ENCODE measurements at regions not wholly inside any gene's neighbourhood (a gene's known extent, or its start where the extent isn't known, plus 50 kb on each side); places are given as distances from the start of the nearest gene placed in this dataset.

DNA sequence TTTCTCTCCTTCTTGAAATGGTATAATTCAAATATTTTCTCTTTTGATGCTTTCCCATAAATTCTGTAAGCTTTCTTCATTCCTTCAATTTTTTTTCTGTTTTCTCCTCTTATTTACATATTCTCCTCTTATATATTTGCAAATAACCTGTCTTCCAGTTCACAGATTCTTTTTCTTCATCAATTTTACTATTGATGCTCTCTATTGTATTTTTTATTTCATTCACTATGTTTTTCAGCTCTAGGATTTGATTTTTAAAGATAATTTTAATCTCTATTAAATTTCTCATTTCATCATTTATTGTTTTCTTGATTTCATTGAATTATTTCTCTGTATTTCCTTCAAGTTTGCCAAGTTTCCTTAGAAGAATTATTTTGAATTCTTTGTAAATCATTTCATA, 54.0 kb upstream of the PRPS1L1 start:
- no peak for DNase-seq (ENCODE audit: low spot score)

DNA sequence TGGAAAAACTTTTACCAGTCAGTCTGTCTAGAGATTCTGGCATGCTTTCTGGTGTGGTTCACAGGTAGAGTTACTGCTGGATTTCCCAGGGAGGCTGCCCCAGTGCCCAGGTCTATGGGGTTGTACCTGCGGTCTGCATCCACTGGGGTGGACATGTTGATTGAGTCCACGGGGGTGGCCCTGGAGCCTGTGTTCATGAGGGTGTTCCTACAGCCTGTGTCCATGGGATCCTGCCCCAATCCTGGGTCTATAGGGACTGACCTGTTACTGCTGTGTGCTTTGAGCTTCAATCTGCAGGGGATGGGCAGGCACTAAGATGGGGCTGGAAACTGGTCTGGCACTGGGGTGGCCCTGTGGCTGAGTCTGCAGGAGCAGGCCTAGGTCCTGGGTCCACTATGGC, 54.5 kb upstream of the PRPS1L1 start:
- DNase-seq (ENCODE audit: low spot score): no peak

DNA sequence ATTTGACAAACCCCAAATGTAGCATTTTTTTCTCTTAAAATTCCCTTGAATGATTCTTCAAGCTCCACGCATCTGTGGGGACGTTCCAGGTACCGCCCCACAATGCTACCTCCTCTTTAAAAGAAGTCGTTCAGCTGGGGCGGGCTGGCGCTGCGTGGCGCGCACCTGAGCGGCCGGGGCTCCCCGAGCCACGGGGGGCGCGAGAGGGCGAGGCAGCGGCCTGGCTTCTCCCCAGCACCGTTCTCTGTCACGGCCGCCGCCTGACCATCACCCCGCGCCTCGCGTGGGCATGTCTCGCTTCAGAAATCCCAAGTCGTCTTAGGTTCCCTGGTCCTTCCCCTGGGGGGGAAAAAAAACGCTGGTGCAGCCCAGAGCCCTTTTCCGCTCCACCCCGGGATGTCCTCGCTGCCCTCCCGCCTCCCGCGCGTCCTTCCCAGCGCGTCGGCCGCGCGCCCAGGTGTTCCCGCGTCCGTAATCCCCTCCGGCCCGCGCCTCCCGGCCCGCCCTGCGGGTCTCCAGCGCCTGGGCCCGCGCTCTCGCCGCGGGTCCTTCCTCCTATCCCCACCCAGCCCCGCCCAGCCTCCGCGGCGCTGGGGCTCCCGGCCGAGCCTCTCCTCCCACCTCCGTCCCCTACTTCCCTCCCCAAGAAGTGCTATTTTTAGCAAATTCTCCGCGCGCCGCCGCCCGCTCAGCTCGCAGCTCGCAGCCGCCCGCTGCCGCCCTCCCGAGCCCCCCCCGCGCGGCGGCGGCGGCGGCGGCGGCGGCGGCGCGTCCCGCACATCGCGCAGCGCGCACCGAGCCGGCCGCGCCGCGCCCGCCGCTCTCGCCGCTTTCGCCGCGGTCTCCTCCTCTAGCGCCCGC, 58.7 kb upstream of the PRPS1L1 start:
- peak; percentile 40 for DNase-seq (ENCODE audit: low spot score)

DNA sequence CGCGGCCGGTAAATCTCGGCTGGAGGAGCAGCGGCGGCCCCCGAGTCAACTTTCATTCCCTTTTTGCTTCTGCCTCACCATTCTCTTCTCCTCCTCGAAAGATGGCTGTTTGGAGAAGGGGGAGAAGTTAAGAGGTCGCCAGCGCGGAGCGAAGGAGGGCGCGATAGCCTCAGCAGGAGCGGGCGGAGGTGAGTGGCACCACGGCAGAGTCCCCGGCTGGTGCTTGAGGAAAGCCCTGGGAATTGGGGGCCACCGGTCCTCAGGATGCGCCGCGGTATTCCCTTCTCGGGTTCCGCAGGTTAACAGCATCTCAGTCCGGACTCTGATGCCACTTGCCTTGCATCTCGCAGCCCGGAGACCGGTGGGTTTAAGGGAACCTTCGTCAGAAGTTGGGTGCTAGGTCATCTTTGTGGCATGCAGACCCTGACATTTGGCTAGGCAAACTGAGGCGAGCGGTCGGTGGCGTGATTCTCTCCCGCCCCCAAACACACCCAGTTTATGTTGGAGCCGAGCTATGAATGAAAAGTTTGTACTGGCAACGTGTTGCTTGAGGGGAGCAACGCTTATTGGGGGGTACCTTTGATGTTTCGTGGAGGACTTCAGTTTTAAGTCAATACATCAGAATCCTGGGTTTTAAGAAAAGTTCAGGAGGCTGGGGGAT, 59.5 kb upstream of the PRPS1L1 start:
- DNase-seq (ENCODE audit: low spot score): no peak

DNA sequence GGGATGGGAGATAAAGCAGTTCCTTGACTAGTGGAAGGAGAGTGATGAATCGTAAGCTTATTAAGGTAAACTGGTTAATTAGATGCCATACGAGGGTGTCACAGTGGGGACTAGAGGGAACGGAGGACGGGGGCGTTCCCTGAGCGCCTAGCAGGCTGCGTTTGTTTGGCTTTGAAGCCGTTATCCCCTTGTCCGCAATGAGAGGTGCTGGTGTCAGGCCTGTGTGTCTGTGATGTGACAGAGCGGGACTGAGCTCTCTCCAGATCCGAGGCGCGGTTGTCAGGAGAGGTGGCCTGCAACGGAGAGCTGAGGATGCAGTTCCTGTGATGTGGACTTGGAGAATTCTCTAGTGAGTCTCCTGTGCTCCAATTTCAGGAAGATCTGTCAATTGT, 60.0 kb upstream of the PRPS1L1 start:
- no peak for DNase-seq (ENCODE audit: low spot score)

DNA sequence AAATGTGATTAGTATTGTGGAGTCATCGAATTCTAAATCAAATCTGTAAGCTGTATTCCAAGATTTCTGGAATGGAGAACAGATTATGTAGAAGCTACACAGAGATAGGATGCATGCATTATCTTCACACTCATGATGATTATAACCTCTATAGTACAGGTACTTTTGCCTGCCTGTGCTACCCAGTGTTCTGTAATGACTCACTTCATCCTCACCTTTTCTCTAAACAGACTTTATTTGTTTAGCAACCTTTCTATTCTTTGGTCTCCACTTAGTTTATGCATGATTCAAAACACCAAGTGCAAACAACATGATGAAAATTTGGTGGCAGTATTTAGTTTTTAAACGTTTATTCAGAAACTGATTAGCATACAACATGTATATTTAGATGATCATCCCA, 68.4 kb upstream of the PRPS1L1 start:
- no peak for DNase-seq (ENCODE audit: low spot score)

DNA sequence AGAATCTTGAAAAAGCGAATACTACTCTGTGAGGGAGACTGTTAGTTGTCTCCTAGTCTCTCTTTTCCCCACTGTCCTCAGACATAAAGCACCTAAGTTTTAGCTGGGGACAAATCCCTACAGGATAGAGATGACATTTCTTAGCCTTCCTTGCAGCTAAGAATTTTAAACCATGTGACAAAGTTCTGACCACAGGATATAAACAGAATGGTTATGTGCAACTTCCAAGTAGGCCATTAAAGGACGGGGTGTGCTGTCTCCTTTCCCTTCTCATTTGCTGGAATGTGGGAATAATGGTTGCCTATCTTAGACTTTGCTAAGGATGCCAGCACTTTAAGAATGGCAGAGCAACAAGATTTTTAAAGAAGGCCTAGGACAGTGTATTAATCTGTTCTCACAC, 74.9 kb upstream of the PRPS1L1 start:
- DNase-seq (ENCODE audit: low spot score): no peak

DNA sequence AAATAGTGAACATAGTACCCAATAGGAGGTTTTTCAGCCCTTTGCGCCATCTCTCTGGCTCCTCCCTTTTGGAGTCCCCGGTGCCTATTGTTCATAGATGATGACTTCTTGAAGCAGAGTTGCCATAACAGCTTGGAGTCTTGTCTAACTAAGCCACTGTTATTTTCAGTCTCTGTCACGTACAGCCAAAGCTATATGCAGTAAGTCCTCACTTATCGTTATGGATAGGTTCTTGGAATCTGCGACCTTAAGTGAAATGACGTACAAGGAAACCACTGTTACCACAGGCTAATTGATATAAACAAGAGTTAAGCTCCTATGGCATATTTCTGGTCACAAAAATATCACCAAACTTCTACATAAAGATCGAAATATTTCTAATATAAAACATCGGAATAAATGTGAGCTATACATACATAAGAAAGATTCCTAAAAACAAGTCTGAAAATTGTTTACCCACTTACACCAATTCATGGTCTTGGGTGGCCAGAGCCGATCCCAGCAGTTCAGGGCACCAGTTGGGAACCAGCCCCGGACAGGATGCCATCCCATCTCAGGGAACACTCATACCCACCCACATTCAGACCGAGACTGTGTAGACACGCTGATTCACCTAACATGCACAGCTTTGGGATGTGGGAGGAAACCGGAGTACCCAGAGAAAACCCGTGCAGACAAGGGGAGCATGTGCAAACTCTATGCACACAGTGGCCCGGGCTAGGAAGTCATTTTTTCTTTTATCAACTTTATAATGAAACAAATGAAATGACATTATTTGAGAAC, 76.0 kb upstream of the PRPS1L1 start:
- no peak for DNase-seq (ENCODE audit: low spot score)

DNA sequence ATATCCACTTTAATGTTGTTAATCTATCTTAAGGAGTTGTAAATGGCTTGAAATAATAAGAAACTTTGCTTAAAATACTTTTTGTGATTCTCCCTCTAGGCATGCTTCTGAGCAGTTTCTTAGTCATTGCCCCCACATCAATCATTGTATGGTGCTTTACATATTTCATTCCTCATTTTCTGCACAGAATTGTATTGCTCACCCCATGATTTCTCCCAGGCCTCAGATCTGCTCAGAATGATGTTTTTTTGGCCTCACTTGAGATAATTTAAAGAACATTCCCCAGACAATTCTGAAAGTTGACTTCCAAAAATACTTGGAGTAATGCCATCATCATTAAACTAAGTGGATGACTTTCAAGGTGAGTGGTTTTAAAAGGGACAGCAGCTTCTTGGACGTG, 82.1 kb upstream of the PRPS1L1 start:
- no peak for DNase-seq (ENCODE audit: low spot score)

DNA sequence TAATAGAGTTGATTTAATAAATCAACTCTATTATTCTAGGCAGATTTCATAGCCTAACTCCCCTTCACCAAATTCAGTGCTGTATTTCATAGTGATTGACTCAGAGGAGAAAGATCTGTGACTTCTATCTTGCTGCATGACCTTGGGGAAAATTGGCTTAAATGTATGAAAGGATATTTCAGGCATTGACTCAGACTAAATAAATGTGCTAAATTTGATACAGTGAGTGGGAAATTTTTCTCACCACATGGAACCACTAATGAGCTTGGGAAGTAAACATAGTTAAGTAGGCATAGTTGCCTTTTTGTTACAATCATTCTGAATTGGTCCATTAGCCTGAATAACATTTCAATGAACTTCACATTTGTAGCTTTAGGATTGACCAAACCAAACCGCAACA, 89.0 kb upstream of the PRPS1L1 start:
- DNase-seq (ENCODE audit: low spot score): no peak

DNA sequence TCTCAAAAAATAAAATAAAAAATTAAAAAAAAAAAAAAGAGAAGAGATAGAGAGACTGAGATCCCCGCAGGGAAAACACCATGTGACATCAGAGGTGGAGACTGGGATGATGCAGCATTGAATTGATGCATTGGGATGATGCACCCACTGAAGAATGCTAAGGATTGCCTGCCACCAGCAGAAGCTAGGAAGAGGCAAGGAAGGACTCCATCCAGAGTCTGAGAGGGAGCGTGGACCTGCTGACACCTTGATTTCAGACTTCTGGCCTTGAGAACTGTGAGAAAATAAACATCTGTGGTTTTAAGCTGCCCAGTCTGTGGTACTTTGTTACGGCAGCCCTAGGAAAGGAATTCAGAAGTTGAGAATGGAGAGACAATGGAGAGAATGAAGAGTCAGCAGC, 89.8 kb upstream of the PRPS1L1 start:
- no peak for DNase-seq (ENCODE audit: low spot score)

DNA sequence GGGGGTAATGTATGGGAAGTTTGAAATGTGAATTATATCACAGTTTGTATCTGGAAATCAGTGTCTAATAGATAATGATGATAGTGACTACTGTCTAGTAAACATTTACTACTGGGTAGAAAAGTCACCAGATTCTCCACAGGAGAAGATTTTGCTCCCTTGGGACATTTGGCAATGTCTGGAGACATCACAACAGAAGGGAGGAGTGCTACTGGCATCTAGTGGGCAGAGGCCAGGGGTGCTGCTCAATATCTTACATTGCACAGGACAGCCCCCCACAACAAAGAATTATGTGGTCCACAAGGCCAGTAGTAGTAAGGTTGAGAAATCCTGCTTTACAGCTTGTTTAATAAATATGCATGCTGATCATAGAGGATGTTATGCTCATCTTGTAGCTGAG, 92.3 kb upstream of the PRPS1L1 start:
- DNase-seq (ENCODE audit: low spot score): no peak

DNA sequence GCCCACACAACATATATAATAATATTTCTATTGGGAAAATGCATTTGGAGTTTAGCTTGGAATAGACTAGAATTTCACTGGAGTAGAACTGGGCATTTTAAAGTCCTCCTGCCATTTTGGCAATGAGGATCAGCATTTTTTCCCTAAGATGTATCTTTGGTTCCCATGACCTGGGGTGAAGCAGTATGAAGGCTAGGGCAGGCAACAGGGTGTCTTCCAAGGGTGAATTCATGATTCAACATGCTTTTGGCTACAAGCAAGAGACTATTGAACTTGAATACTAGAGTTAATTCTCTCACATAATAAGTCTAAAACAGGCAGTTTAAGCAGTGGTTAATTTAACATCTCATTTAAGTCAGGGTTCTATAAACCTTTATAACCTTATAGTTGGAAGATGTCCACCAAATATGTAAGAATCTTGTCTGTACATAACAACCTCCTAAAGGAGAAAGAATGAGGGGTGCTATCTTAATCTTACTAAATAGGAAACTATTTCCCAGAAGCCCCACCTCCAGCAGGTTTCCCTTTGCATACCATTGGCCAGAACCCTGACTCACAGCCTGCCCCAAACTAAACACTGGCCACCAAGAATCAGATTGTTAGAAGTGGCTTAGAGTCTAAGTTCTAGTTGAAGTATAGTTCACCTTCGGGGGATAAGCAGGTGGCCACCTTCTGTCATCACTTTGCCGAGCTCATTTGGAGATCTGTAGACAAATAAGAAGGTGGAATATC, 96.0 kb upstream of the PRPS1L1 start:
- DNase-seq (ENCODE audit: low spot score): no peak

DNA sequence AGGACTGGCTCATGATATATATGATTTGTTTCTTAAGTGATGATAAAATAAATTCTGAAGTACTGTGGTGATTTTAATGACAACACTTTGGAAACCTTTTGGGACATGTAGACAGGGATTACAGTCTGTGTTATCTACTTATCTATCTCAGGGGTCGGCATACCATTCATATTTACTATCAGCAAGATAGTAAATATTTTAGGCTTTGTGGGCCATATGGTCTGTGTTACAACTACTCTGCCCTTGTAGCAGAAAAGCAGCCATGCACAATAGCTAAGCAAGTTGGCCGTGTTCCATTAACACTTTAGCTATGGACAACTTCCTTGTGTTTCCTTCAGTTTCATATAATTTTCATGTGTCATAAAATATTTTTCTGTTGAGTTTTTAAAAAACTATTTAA, 97.8 kb upstream of the PRPS1L1 start:
- peak; percentile 86 for DNase-seq (ENCODE audit: low spot score)

DNA sequence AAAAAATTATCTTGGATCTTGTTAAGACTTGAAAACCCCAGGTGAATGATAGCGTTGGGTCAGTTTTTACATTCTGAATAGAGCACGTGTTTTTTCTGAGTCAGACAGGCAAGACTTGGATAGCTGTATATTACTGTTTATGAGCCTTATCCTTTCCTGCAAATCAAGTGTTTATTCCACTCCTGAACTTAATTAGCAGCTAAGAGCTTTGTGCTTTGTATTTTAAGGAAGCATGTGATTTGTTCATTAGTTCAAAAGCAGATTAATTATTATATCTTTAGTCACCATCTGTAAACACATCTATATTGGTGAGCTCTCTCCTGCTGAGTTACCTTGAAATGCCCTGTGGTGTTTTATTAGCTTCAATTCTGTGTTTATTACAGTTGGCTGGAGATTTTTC, 98.6 kb upstream of the PRPS1L1 start:
- DNase-seq (ENCODE audit: low spot score): no peak

DNA sequence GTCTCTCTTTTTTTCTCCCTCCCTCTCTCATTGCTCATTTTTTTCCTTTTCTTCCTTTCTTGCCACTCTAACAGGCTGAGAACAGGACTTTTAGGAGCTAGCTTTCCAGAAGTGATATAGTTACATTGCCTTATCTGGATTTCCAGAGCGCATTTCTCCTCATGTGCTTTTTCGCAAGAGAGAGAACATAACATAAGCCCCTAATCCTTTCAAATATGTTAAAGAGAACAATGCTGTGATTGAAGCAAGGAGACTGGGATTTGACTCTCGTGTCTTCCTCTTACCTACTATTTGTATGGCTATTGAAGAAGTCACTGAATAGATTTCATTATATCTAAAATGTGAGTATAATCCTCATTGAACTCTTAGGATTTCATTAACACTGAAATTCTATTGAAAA, 101.2 kb upstream of the PRPS1L1 start:
- peak; percentile 29 for DNase-seq (ENCODE audit: low spot score)

DNA sequence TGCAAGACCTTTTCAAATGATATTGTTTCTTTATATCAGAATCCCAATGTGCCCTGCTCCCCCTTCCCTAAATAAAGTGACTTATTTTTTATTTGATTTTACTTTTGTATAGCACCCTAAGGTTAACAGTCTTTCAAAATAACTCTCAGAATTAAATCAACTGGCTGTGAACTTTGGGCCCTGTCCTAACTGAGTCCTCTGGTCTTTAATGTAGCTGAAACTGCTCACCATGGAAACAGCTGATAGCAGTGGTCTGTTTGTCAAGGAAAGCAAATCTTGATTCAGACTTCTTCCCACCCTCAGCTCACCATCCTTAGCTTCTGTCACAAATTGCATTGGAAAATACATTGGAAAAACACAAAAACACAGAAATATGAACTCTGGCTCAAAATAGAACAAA, 105.2 kb upstream of the PRPS1L1 start:
- DNase-seq (ENCODE audit: low spot score): no peak

DNA sequence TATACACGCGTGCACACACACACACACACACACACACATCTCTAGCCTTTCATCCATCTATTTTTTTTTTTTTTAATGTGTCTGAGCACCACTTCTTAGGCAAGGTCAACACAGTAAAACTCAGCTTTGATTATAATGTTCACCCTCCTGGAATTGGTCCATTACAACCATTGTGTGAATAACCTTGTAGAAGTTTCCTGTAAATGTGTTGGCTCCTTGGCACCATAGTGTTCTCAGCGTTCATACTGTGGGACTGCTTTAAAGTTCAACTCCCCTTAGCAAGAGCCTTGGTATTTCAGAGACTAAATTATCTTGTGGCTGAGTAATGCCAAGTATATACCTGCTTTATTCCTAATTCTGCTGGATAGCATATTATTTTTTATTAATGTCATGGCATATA, 106.3 kb upstream of the PRPS1L1 start:
- no peak for DNase-seq (ENCODE audit: low spot score)

DNA sequence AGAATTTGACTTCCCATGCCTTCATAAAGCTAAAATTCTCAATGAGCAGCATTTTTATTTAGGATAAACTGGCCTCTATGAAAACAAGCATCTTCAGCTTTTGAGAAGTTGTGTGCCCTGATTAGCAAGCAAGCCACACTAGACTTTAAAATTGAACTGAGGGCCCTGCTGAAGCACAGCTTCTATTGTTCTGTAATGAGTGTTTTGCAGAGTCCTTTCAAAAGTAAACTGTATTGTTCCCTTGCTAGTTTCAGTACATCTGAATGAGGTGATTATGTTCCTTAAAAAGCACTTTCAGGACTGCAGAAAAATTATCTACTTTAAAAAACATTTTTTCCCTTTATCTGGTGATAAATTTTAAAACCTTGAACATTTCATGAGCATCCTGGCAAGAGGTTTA, 113.3 kb upstream of the PRPS1L1 start:
- no peak for DNase-seq (ENCODE audit: low spot score)

DNA sequence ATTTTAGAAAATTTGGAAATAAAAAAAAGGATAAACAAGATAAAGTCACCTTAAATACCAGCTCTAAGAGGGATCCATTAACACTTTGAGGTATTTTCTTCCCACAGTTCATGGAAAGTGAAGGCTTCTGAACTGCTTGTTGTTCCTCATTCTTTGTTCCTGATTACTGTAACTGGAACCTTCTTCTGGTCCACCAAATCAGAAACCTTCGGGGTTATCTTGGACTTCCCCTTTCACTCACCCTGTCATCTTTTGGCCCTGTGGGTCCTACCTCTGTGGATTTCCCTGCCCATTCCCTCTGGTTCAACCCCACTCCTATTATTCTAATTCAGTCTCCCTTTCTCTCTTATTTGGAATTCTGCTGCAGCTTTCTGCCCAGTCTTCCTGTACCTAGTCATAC, 116.5 kb upstream of the PRPS1L1 start:
- peak; percentile 12 for DNase-seq (ENCODE audit: low spot score)

DNA sequence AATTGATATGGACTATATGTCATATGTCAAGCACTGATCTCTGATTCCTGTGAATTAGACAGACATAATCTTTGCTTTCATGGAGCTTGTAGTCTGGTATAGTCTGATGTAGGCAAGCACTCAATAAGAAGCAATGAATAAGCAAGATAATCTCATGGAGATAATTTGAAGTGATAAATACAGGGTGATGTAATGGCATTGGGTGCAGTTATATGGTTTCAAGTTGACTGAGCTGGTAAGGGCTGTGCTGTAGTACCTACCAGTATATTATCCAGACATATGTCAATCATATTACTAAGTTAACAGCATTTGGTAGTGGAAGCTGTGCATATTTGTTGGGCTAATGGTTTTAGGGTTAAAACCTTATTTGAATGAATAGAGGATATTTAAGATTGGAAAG, 117.5 kb upstream of the PRPS1L1 start:
- DNase-seq (ENCODE audit: low spot score): no peak

DNA sequence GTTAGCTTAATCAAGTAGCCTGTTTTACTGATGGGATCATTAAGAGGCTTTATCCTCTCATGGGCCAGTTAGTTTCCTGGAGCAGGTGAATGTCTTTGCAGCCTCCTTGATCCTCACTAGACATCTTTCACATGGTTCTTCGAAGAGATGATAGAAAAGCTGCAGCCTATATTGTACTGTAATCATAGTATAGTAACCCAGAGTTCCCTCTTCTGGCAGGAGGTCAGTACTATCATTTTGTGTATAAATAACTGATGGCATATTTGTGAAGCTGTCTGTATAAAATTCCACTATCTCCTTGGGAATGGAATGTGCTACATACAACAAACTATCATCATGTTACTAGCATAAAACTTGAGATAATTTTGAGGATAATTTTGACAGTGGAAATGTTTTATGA, 123.8 kb upstream of the PRPS1L1 start:
- no peak for DNase-seq (ENCODE audit: low spot score)

All from umbilical cord (tissue), 1 donor.